SH-SY5Y (cell line): ENCODE measurements at regions not wholly inside any gene's neighbourhood (a gene's known extent, or its start where the extent isn't known, plus 50 kb on each side); places are given as distances from the start of the nearest gene placed in this dataset.

Experiments used
- GATA2 ChIP-seq: IDR thresholded peaks from 2 replicates; pipeline ENCODE4 v1.6.1; 2011; ENCODE audit warnings: mild to moderate bottlenecking, low read depth, low read length
- GATA3 ChIP-seq: IDR thresholded peaks from 2 replicates; pipeline ENCODE4 v1.6.1; 2011; ENCODE audit warnings: low read depth, mild to moderate bottlenecking, low read length, moderate library complexity

- TF ChIP-seq GATA2 (no peak), GATA3 (no peak)
Measured at GRCh38 chr2:64770137-64770780, 116.5 kb upstream of the SERTAD2 start.
